Loucy (cell line): ENCODE measurements at regions not wholly inside any gene's neighbourhood (a gene's known extent, or its start where the extent isn't known, plus 50 kb on each side); places are given as distances from the start of the nearest gene placed in this dataset.
"Not testable (repeated sequence)": the region's sequence is repeated elsewhere in the genome, so short reads cannot be mapped to it uniquely, and the experiment has no call there.

Experiments used
- H2AFZ ChIP-seq: fragments of 200-600 bp; sonication (generic); 2 replicates; pipeline ENCODE4 v1.6.0; 2016; ENCODE audit warnings: antibody characterized with exemption, mild to moderate bottlenecking, low read length, moderate library complexity
- H3F3A ChIP-seq: fragments of 200-600 bp; 2 replicates; pipeline ENCODE4 v1.6.0; 2016; ENCODE audit warnings: antibody characterized with exemption, low read depth, mild to moderate bottlenecking
- H3K27me3 ChIP-seq: fragments of 200-600 bp; sonication (generic); 2 replicates; pipeline ENCODE4 v1.6.1; 2014; ENCODE audit warnings: low read length, mild to moderate bottlenecking; ENCODE audit not compliant: insufficient read depth, poor library complexity, severe bottlenecking
- H3K36me3 ChIP-seq: fragments of 200-600 bp; sonication (generic); 2 replicates; pipeline ENCODE4 v1.6.1; 2016; ENCODE audit warnings: low read length; ENCODE audit not compliant: insufficient read depth
- H3K4me1 ChIP-seq: fragments of 200-600 bp; sonication (generic); 2 replicates; pipeline ENCODE4 v1.5.1; 2014; ENCODE audit warnings: low read length, mild to moderate bottlenecking; ENCODE audit not compliant: insufficient read depth, poor library complexity, severe bottlenecking
- H3K4me2 ChIP-seq: fragments of 200-600 bp; sonication (generic); 2 replicates; pipeline ENCODE4 v1.6.0; 2014; ENCODE audit warnings: antibody characterized with exemption, low read length, low read depth, mild to moderate bottlenecking; ENCODE audit not compliant: poor library complexity, severe bottlenecking
- H3K4me3 ChIP-seq: fragments of 200-600 bp; sonication (generic); 2 replicates; pipeline ENCODE4 v1.5.1; 2014; ENCODE audit warnings: low read length, mild to moderate bottlenecking, mixed read lengths; ENCODE audit not compliant: poor library complexity, severe bottlenecking
- H3K79me2 ChIP-seq: fragments of 200-600 bp; sonication (generic); 2 replicates; pipeline ENCODE4 v1.6.1; 2014; ENCODE audit warnings: low read length; ENCODE audit not compliant: insufficient read depth
- H3K9ac ChIP-seq: fragments of 200-600 bp; sonication (generic); 2 replicates; pipeline ENCODE4 v1.6.0; 2014; ENCODE audit warnings: mild to moderate bottlenecking, low read depth, low read length, moderate library complexity; ENCODE audit not compliant: poor library complexity, severe bottlenecking
- H3K9me2 ChIP-seq: fragments of 200-600 bp; sonication (generic); replicated peaks from 2 replicates; pipeline ENCODE4 v1.6.1; 2016; ENCODE audit warnings: low read depth, low read length, mixed read lengths
- H3K9me3 ChIP-seq: fragments of 200-600 bp; sonication (generic); 2 replicates; pipeline ENCODE4 v1.6.1; 2014; ENCODE audit warnings: mild to moderate bottlenecking, antibody characterized with exemption, low read length, low read depth; ENCODE audit not compliant: insufficient read depth
- H4K20me1 ChIP-seq: fragments of 200-600 bp; sonication (generic); 2 replicates; pipeline ENCODE4 v1.6.0; 2014; ENCODE audit warnings: antibody characterized with exemption, low read length, mild to moderate bottlenecking; ENCODE audit not compliant: insufficient read depth, poor library complexity, severe bottlenecking
- EZH2phosphoT487 ChIP-seq: fragments of 200-600 bp; IDR thresholded peaks from 2 replicates; pipeline ENCODE4 v1.6.1; 2018; ENCODE audit warnings: antibody characterized with exemption, mild to moderate bottlenecking, moderate library complexity, borderline replicate concordance
- TF ChIP-seq, protein P1 (sequence below): fragments of 200-600 bp; sonication (generic); conservative IDR thresholded peaks from 2 replicates; pipeline ENCODE4 v1.5.1; 2014; ENCODE audit warnings: mild to moderate bottlenecking, antibody characterized with exemption, low read length

DNA sequence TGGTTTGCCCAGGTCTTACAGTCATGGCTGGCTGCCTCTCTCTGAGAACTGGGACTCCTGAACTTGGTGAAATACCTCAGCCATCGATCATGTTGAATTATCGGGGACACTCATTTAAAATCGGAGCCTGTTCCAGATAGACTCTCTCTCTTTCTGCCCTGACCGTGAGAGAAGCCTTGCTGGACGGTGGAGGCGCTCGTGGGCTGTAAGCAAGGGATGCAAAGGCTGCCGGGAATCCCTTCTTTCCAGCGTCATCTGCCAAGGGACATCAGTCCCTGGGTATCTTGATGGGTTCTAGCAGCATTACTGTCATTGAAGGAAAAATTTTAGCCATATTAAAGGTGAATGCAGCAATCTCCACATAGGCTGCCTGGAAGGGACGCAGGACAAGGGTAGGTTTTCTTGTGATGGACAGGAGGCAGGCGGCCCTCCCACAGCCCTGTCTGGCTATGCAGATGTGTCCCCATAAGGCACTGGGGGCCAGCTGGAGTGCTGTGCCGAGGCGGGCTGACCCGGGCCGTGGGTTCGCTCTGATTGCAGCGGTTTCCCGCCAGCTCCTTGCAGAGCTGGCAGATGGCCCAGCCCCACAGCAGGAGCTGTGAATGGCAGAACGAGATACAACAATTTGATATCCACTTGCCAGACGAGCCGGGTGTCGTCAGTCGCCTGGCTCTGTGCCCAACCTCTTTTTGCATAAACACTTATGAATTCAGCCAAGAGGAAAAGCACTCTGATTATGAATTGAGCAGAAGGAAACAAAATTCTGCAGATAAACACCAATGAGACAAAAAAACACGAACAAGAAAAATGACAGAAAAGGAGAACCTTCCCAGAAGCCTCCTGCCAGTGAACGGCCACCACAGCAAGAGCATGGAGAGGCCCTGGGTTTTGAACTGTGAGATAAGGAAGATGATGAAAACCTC is 151.9 kb upstream of the ALDH3B2 start:
- H4K20me1 ChIP-seq, H3K4me1 ChIP-seq, H3K4me3 ChIP-seq, H3K9me2 ChIP-seq, H3F3A ChIP-seq, H2AFZ ChIP-seq, H3K27me3 ChIP-seq, H3K9ac ChIP-seq, H3K36me3 ChIP-seq, H3K9me3 ChIP-seq, H3K4me2 ChIP-seq, H3K79me2 ChIP-seq: not testable (repeated sequence)

DNA sequence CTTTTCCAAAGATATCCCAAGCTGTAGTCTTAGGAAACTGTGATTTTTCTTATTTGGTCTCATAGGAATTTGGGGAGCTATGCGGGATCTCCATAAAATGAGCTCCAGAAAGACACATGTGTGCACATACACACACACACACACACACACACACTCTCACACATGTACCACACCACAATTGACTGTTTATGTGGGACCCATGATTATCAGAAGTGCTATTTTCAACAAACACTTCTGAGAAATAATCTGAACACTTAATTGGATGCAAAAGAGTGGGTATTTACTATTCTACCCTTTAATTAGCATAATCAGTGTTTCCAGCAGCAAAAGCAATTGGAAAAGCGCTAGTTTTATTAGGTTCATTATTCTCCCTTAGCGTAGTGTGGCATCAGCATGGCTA is 150.4 kb upstream of the ALDH3B2 start:
- not testable (repeated sequence) for H3F3A ChIP-seq, H3K79me2 ChIP-seq, H4K20me1 ChIP-seq, H3K9me3 ChIP-seq, H3K9ac ChIP-seq, H3K4me2 ChIP-seq, H3K4me3 ChIP-seq, H3K36me3 ChIP-seq, H3K4me1 ChIP-seq, H3K9me2 ChIP-seq, H3K27me3 ChIP-seq, H2AFZ ChIP-seq

DNA sequence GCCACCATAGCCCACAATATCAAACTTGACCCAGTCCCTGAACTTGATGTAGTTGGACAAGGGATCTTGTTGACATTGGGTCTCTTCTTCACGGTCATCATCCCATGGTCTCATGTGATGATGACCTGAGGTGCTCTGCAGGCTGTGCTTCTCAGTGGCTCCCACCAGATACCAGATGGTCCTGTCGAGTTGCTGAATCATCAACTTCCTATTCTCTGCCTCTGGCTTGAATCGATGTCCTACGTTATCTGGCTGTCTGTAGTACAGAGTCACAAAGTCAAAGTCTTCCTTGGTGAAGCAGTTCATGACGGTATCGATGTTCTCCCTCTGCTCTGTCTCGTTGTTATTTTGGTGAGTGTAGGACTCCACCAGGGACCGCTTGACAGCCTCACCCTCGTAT is 145.7 kb upstream of the ALDH3B2 start:
- no peak overlapping the region for H3K4me3 ChIP-seq
- no peaks in the 10 kb centered on the region for H4K20me1 ChIP-seq

DNA sequence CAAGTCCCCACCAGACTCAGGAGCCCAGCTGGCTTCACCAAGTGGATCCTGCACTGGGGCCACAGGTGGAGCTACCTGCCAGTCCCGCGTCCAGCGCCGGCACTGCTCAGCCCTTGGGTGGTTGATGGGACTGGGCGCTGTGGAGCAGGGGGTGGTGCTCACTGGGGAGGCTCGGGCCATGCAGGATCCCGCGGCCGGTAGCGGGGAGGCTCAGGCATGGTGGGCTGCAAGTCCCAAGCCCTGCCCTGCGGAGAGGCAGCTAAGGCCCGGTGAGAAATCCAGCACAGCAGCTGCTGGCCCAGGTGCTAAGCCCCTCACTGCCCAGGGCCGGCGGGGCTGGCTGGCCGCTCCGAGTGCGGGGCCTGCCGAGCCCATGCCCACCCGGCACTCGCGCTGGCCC is 143.1 kb upstream of the ALDH3B2 start:
- not testable (repeated sequence) for H3K9me2 ChIP-seq, H3K79me2 ChIP-seq, H3K4me3 ChIP-seq, H3K4me1 ChIP-seq, H4K20me1 ChIP-seq, H2AFZ ChIP-seq, H3F3A ChIP-seq, H3K36me3 ChIP-seq, H3K9ac ChIP-seq, H3K27me3 ChIP-seq, H3K4me2 ChIP-seq, H3K9me3 ChIP-seq

More for the DNA sequence above, 145.7 kb upstream of the ALDH3B2 start:
- H3K9ac ChIP-seq: no peak overlapping the region
- H3F3A ChIP-seq: no peaks in the 10 kb centered on the region
- no peaks in the 10 kb centered on the region for H3K36me3 ChIP-seq
- H2AFZ ChIP-seq: no peak overlapping the region
- H3K27me3 ChIP-seq: no peaks in the 10 kb centered on the region
- H3K4me1 ChIP-seq: no peaks in the 10 kb centered on the region
- H3K9me2 ChIP-seq: no peaks in the 10 kb centered on the region
- no peak for TF ChIP-seq EZH2phosphoT487
- TF ChIP-seq, protein P1, sequence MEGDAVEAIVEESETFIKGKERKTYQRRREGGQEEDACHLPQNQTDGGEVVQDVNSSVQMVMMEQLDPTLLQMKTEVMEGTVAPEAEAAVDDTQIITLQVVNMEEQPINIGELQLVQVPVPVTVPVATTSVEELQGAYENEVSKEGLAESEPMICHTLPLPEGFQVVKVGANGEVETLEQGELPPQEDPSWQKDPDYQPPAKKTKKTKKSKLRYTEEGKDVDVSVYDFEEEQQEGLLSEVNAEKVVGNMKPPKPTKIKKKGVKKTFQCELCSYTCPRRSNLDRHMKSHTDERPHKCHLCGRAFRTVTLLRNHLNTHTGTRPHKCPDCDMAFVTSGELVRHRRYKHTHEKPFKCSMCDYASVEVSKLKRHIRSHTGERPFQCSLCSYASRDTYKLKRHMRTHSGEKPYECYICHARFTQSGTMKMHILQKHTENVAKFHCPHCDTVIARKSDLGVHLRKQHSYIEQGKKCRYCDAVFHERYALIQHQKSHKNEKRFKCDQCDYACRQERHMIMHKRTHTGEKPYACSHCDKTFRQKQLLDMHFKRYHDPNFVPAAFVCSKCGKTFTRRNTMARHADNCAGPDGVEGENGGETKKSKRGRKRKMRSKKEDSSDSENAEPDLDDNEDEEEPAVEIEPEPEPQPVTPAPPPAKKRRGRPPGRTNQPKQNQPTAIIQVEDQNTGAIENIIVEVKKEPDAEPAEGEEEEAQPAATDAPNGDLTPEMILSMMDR: no peak
- no peaks in the 10 kb centered on the region for H3K9me3 ChIP-seq
- no peak overlapping the region for H3K4me2 ChIP-seq
- H3K79me2 ChIP-seq: no peaks in the 10 kb centered on the region

DNA sequence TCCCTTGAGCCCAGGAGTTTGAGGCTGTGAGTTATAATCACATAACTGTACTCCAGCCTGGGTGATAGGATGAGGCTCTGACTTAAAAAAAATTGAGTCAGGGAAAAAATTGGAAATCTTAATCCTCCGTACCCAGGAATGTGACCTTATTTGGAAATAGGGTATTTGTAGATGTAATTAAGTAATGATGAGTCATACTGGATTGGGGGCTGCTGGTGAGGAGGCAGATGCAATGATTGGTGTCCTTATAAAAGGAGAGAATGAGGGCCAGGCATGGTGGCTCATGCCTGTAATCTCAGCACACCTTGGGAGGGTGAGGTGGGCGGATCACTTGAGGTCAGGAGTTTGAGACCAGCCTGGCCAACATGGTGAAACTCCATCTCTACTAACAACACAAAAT is 134.9 kb upstream of the ALDH3B2 start:
- not testable (repeated sequence) for H3K4me2 ChIP-seq, H3K79me2 ChIP-seq, H3K36me3 ChIP-seq, H3K9me3 ChIP-seq, H3F3A ChIP-seq, H3K4me1 ChIP-seq, H3K4me3 ChIP-seq, H3K9ac ChIP-seq, H2AFZ ChIP-seq, H4K20me1 ChIP-seq, H3K27me3 ChIP-seq, H3K9me2 ChIP-seq

DNA sequence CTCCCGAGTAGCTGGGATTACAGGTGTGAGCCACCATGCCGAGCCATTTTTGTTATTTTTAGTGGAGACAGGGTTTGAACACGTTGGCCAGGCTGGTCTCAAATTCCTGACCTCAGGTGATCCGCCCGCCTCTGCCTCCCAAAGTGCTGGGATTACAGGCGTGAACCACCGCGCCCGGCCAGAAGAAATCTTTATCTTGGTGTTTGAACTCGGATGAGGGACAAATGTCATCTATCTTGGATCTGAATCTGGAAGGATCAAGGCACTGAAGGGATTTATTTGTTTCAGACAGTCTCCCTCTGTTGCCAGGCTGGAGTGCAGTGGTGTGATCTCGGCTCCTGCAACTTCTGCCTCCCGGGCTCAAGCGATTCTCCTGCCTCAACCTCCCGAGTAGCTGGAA is 133.5 kb upstream of the ALDH3B2 start:
- not testable (repeated sequence) for H3K4me3 ChIP-seq, H3K27me3 ChIP-seq, H3K4me1 ChIP-seq, H3K4me2 ChIP-seq, H3K36me3 ChIP-seq, H4K20me1 ChIP-seq, H3K79me2 ChIP-seq, H3K9me3 ChIP-seq, H2AFZ ChIP-seq, H3K9me2 ChIP-seq, H3K9ac ChIP-seq, H3F3A ChIP-seq
